ENCODE measurements at regions not wholly inside any gene's neighbourhood (a gene's known extent, or its start where the extent isn't known, plus 50 kb on each side); places are given as distances from the start of the nearest gene placed in this dataset.

GRCh38 chr5:98173334-98173733, 600.1 kb upstream of the RGMB start:
- Histone ChIP-seq H3K4me3 (replicated peaks; ENCODE audit: insufficient read depth, low read length) (no peak overlapping the region), H3K27me3 (ENCODE audit: insufficient read depth, poor library complexity, severe bottlenecking) (no peaks in the 10 kb centered on the region), H3K27ac (replicated peaks) (no peak overlapping the region)
- no peak for TF ChIP-seq SPI1 (IDR thresholded peaks at IDR 0.05; ENCODE audit: borderline replicate concordance, low read depth)
- TF ChIP-seq REST (IDR thresholded peaks at IDR 0.05; ENCODE audit: insufficient replicate concordance, low read depth): no peak
- no peak for TF ChIP-seq GABPA (IDR thresholded peaks at IDR 0.05; ENCODE audit: low read depth)
- DNase-seq (ENCODE audit: low read depth in 1 of 2, low spot score in 1 of 2): no peak

GRCh38 chr5:98175474-98175873, 598.0 kb upstream of the RGMB start:
- TF ChIP-seq POLR2AphosphoS5 (IDR thresholded peaks at IDR 0.05; ENCODE audit: low read depth): no peak
- Histone ChIP-seq H3K4me3 (replicated peaks; ENCODE audit: insufficient read depth, low read length) (no peak overlapping the region), H3K27me3 (ENCODE audit: insufficient read depth, poor library complexity, severe bottlenecking) (no peaks in the 10 kb centered on the region), H3K27ac (replicated peaks) (no peak overlapping the region)
- DNase-seq (ENCODE audit: low read depth in 1 of 2, low spot score in 1 of 2): no peak

- Histone ChIP-seq H3K27ac (replicated peaks) (no peak overlapping the region), H3K27me3 (ENCODE audit: insufficient read depth, poor library complexity, severe bottlenecking) (no peaks in the 10 kb centered on the region), H3K4me3 (replicated peaks; ENCODE audit: insufficient read depth, low read length) (no peak overlapping the region)
- TF ChIP-seq REST (IDR thresholded peaks at IDR 0.05; ENCODE audit: insufficient replicate concordance, low read depth) (no peak), SPI1 (IDR thresholded peaks at IDR 0.05; ENCODE audit: borderline replicate concordance, low read depth) (no peak), CTCF (IDR thresholded peaks at IDR 0.05; ENCODE audit: insufficient read depth, low read length) (no peak), GABPA (IDR thresholded peaks at IDR 0.05; ENCODE audit: low read depth) (no peak), POLR2AphosphoS5 (IDR thresholded peaks at IDR 0.05; ENCODE audit: low read depth) (no peak)
- no peak for DNase-seq (ENCODE audit: low read depth in 1 of 2, low spot score in 1 of 2)
Observed at GRCh38 chr5:98179791-98180755, 593.4 kb upstream of the RGMB start.

GRCh38 chr5:98186128-98186527, 587.3 kb upstream of the RGMB start:
- no peak overlapping the region for H3K4me3 ChIP-seq (replicated peaks; ENCODE audit: insufficient read depth, low read length)
- no peaks in the 10 kb centered on the region for H3K27me3 ChIP-seq (ENCODE audit: insufficient read depth, poor library complexity, severe bottlenecking)
- no peak for DNase-seq (ENCODE audit: low read depth in 1 of 2, low spot score in 1 of 2)
- H3K27ac ChIP-seq (replicated peaks): no peak overlapping the region
- no peak for TF ChIP-seq CTCF (IDR thresholded peaks at IDR 0.05; ENCODE audit: insufficient read depth, low read length)
- no peak for TF ChIP-seq REST (IDR thresholded peaks at IDR 0.05; ENCODE audit: insufficient replicate concordance, low read depth)
- no peak for TF ChIP-seq POLR2AphosphoS5 (IDR thresholded peaks at IDR 0.05; ENCODE audit: low read depth)
- no peak for TF ChIP-seq SPI1 (IDR thresholded peaks at IDR 0.05; ENCODE audit: borderline replicate concordance, low read depth)
- TF ChIP-seq GABPA (IDR thresholded peaks at IDR 0.05; ENCODE audit: low read depth): no peak
